ENCODE measurements at regions not wholly inside any gene's neighbourhood (a gene's known extent, or its start where the extent isn't known, plus 50 kb on each side); places are given as distances from the start of the nearest gene placed in this dataset.

GRCh38 chr3:101964861-101965260 lies 115.5 kb downstream of the NFKBIZ start:
- Histone ChIP-seq H3F3A (ENCODE audit: insufficient read depth, low read length) (no peaks in the 10 kb centered on the region), H3K9me2 (replicated peaks; ENCODE audit: insufficient read depth, low read length) (no peaks in the 10 kb centered on the region; the same call in 1 of the 2 replicates), H3K4me2 (ENCODE audit: low read depth, low read length) (no peak overlapping the region), H3K9ac (ENCODE audit: low read length) (no peak overlapping the region), H3K4me1 (ENCODE audit: low read length) (no peaks in the 10 kb centered on the region), H3K79me2 (ENCODE audit: low read length) (no peaks in the 10 kb centered on the region), H3K36me3 (replicated peaks; ENCODE audit: insufficient read depth, low read length) (no peaks in the 10 kb centered on the region), H2AFZ (ENCODE audit: low read length) (no peak overlapping the region), H3K9me3 (replicated peaks; ENCODE audit: insufficient read depth, low read length) (no peaks in the 10 kb centered on the region), H3K4me3 (ENCODE audit: low read length) (no peak overlapping the region), H3K27ac (ENCODE audit: low read length) (no peak overlapping the region), H3K27me3 (replicated peaks; ENCODE audit: insufficient read depth, low read length) (no peaks in the 10 kb centered on the region), H4K20me1 (ENCODE audit: insufficient read depth, low read length) (no peaks in the 10 kb centered on the region)
- DNase-seq, result no peak
- TF ChIP-seq EZH2phosphoT487 (IDR thresholded peaks at IDR 0.05; ENCODE audit: low read length) (no peak), EZH2 (optimal IDR thresholded peaks at IDR 0.05; ENCODE audit: low read depth, low read length) (no peak), CTCF (IDR thresholded peaks at IDR 0.05; ENCODE audit: low read length) (no peak)

- H2AFZ ChIP-seq (ENCODE audit: low read length), result no peak overlapping the region
- TF ChIP-seq EZH2phosphoT487 (IDR thresholded peaks at IDR 0.05; ENCODE audit: low read length), result no peak
- no peak for TF ChIP-seq CTCF (IDR thresholded peaks at IDR 0.05; ENCODE audit: low read length)
- no peak for TF ChIP-seq EZH2 (optimal IDR thresholded peaks at IDR 0.05; ENCODE audit: low read depth, low read length)
- no peaks in the 10 kb centered on the region for H3F3A ChIP-seq (ENCODE audit: insufficient read depth, low read length)
- H3K27ac ChIP-seq (ENCODE audit: low read length), result no peak overlapping the region
- H3K36me3 ChIP-seq (replicated peaks; ENCODE audit: insufficient read depth, low read length), result no peaks in the 10 kb centered on the region
- H3K9me3 ChIP-seq (replicated peaks; ENCODE audit: insufficient read depth, low read length), result no peaks in the 10 kb centered on the region
- DNase-seq, result no peak
- no peaks in the 10 kb centered on the region for H3K4me1 ChIP-seq (ENCODE audit: low read length)
- H4K20me1 ChIP-seq (ENCODE audit: insufficient read depth, low read length), result no peaks in the 10 kb centered on the region
- no peaks in the 10 kb centered on the region; the same call in 1 of the 2 replicates for H3K9me2 ChIP-seq (replicated peaks; ENCODE audit: insufficient read depth, low read length)
- no peak overlapping the region for H3K4me3 ChIP-seq (ENCODE audit: low read length)
- H3K27me3 ChIP-seq (replicated peaks; ENCODE audit: insufficient read depth, low read length), result no peaks in the 10 kb centered on the region
- H3K9ac ChIP-seq (ENCODE audit: low read length), result no peak overlapping the region
- H3K4me2 ChIP-seq (ENCODE audit: low read depth, low read length), result no peak overlapping the region
- H3K79me2 ChIP-seq (ENCODE audit: low read length), result no peaks in the 10 kb centered on the region
These were observed 116.9 kb downstream of the NFKBIZ start for GRCh38 chr3:101966226-101966625.

- no peak for TF ChIP-seq CTCF (IDR thresholded peaks at IDR 0.05; ENCODE audit: low read length)
- TF ChIP-seq EZH2phosphoT487 (IDR thresholded peaks at IDR 0.05; ENCODE audit: low read length), result no peak
- TF ChIP-seq EZH2 (optimal IDR thresholded peaks at IDR 0.05; ENCODE audit: low read depth, low read length), result no peak
- DNase-seq, result no peak
- H2AFZ ChIP-seq (ENCODE audit: low read length), result no peak overlapping the region
These were observed 120.9 kb downstream of the NFKBIZ start for GRCh38 chr3:101970212-101970611.

More at GRCh38 chr3:101970212-101970611, 120.9 kb downstream of the NFKBIZ start:
- H3K4me1 ChIP-seq (ENCODE audit: low read length), result no peaks in the 10 kb centered on the region
- H3K9ac ChIP-seq (ENCODE audit: low read length), result no peak overlapping the region
- H3K36me3 ChIP-seq (replicated peaks; ENCODE audit: insufficient read depth, low read length), result no peaks in the 10 kb centered on the region
- H3K9me2 ChIP-seq (replicated peaks; ENCODE audit: insufficient read depth, low read length), result no peaks in the 10 kb centered on the region
- no peaks in the 10 kb centered on the region for H3K79me2 ChIP-seq (ENCODE audit: low read length)
- no peak overlapping the region for H3K4me2 ChIP-seq (ENCODE audit: low read depth, low read length)
- no peaks in the 10 kb centered on the region for H3K27me3 ChIP-seq (replicated peaks; ENCODE audit: insufficient read depth, low read length)
- H3K27ac ChIP-seq (ENCODE audit: low read length), result no peak overlapping the region
- no peak overlapping the region for H3K4me3 ChIP-seq (ENCODE audit: low read length)
- H4K20me1 ChIP-seq (ENCODE audit: insufficient read depth, low read length), result no peaks in the 10 kb centered on the region
- H3K9me3 ChIP-seq (replicated peaks; ENCODE audit: insufficient read depth, low read length), result no peaks in the 10 kb centered on the region; the same call in 1 of the 2 replicates
- H3F3A ChIP-seq (ENCODE audit: insufficient read depth, low read length), result no peaks in the 10 kb centered on the region

Data from MM.1S (cell line).